Colonic mucosa (tissue), 4 donors: ENCODE measurements at regions not wholly inside any gene's neighbourhood (a gene's known extent, or its start where the extent isn't known, plus 50 kb on each side); places are given as distances from the start of the nearest gene placed in this dataset.

Experiments
- DNase-seq: peaks from one replicate; pipeline ENCODE4 v3.0.0-alpha.2; 2020
- H3K27ac ChIP-seq: fragments of 200-600 bp; one replicate; pipeline ENCODE4 v1.8.0; 2021
- H3K27me3 ChIP-seq: fragments of 200-600 bp; one replicate; pipeline ENCODE4 v1.8.0; 2021
- H3K36me3 ChIP-seq: fragments of 200-600 bp; one replicate; pipeline ENCODE4 v1.8.0; 2021
- H3K4me1 ChIP-seq: fragments of 200-600 bp; one replicate; pipeline ENCODE4 v1.8.0; 2021; ENCODE audit warnings: mild to moderate bottlenecking
- H3K4me3 ChIP-seq: fragments of 200-600 bp; one replicate; pipeline ENCODE4 v1.8.0; 2021
- H3K9ac ChIP-seq, 2 donors: one replicate each; pipeline ENCODE4 v1.7.0; 2013; ENCODE audit warnings: control low read depth in 2 of 2, low read depth in 2 of 2, low read length in 2 of 2
- H3K9me3 ChIP-seq: fragments of 200-600 bp; one replicate; pipeline ENCODE4 v1.8.0; 2021
- CTCF ChIP-seq: fragments of 200-600 bp; IDR thresholded peaks from one replicate; pipeline ENCODE4 v1.8.0; 2022; ENCODE audit warnings: antibody characterized with exemption, mild to moderate bottlenecking
- intact Hi-C: fragments of 100-400 bp; cut with DNase I; formaldehyde crosslinking; loops from one replicate; pipeline ENCODE4 v1.14.1; 2022
- donor health status: healthy.
- donor health status: DM: no; HTN: no; CAD: no.
- donor health status: DM: no; HTN: no; CAD: no.

- H3K4me3 ChIP-seq, result no peak overlapping the region
- intact Hi-C loops, result no loop called here
- H3K9ac ChIP-seq, result no peak overlapping the region
- no peak for DNase-seq
- H3K4me1 ChIP-seq, result no peaks in the 10 kb centered on the region
- TF ChIP-seq CTCF, result no peak
- no peaks in the 10 kb centered on the region for H3K36me3 ChIP-seq
- no peaks in the 10 kb centered on the region for H3K9me3 ChIP-seq
- no peak overlapping the region for H3K27ac ChIP-seq
- no peaks in the 10 kb centered on the region for H3K27me3 ChIP-seq
Measured at GRCh38 chr1:83716641-83717040, 282.3 kb downstream of the TTLL7 start.

GRCh38 chr1:83715550-83715949 is 283.4 kb downstream of the TTLL7 start:
- no peaks in the 10 kb centered on the region for H3K27me3 ChIP-seq
- intact Hi-C loops, result no loop called here
- no peaks in the 10 kb centered on the region for H3K9me3 ChIP-seq
- no peak overlapping the region for H3K27ac ChIP-seq
- no peak for DNase-seq
- no peaks in the 10 kb centered on the region for H3K36me3 ChIP-seq
- H3K4me3 ChIP-seq, result no peak overlapping the region
- no peak overlapping the region for H3K9ac ChIP-seq
- H3K4me1 ChIP-seq, result no peaks in the 10 kb centered on the region
- TF ChIP-seq CTCF, result no peak

- intact Hi-C loops, result no loop called here
- H3K27me3 ChIP-seq, result no peaks in the 10 kb centered on the region
- TF ChIP-seq CTCF, result no peak
- H3K9ac ChIP-seq, result no peak overlapping the region
- H3K4me3 ChIP-seq, result no peak overlapping the region
- no peaks in the 10 kb centered on the region for H3K4me1 ChIP-seq
- no peaks in the 10 kb centered on the region for H3K36me3 ChIP-seq
- no peak overlapping the region for H3K27ac ChIP-seq
- H3K9me3 ChIP-seq, result no peaks in the 10 kb centered on the region
- DNase-seq, result no peak
Measured at GRCh38 chr1:83709662-83710061, 289.3 kb downstream of the TTLL7 start.

GRCh38 chr1:83706354-83706938 is 292.5 kb downstream of the TTLL7 start:
- Histone ChIP-seq H3K9me3 (no peaks in the 10 kb centered on the region), H3K27me3 (no peaks in the 10 kb centered on the region), H3K9ac (no peak overlapping the region), H3K4me3 (no peak overlapping the region), H3K4me1 (no peaks in the 10 kb centered on the region), H3K27ac (no peak overlapping the region), H3K36me3 (no peaks in the 10 kb centered on the region)
- DNase-seq, result no peak
- TF ChIP-seq CTCF, result no peak
- intact Hi-C loops, result no loop called here

- TF ChIP-seq CTCF, result no peak
- no peak overlapping the region for H3K4me3 ChIP-seq
- no peak for DNase-seq
- H3K27ac ChIP-seq, result no peak overlapping the region
- H3K9me3 ChIP-seq, result no peaks in the 10 kb centered on the region
- intact Hi-C loops, result no loop called here
- no peaks in the 10 kb centered on the region for H3K36me3 ChIP-seq
- H3K4me1 ChIP-seq, result no peaks in the 10 kb centered on the region
- H3K27me3 ChIP-seq, result no peaks in the 10 kb centered on the region
- no peak overlapping the region for H3K9ac ChIP-seq
Measured at GRCh38 chr1:83705091-83705490, 293.8 kb downstream of the TTLL7 start.
